ENCODE measurements at regions not wholly inside any gene's neighbourhood (a gene's known extent, or its start where the extent isn't known, plus 50 kb on each side); places are given as distances from the start of the nearest gene placed in this dataset.

DNA sequence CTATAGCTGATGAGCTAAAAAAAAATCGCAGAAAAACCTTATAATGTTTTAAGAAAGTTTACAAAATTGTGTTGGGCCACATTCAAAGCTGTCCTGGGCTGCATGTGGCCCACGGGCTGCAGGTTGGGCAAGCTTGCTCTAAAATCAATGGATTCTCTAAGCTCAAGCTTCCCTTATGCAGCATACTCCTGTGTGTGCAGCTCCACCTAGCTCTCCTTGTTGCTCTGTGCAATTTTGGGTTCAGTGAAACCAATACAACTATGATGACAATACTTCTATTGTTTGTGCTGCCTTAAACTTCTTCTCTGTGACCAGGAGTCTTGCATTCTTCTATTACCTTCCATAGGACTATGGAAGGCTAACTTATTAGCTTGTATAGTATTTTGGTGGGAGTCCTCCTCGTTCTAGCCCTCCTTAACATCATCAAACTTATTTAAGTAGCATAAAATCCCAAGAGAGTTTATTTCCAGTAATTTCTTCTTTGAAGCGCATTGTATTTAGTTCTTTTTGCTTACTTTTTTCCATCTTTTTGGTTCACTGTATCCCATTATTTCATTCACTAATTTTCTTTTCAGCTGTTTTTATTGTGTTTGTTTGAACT, 170.9 kb upstream of the SMIM30 start:
- TF ChIP-seq, protein P1, sequence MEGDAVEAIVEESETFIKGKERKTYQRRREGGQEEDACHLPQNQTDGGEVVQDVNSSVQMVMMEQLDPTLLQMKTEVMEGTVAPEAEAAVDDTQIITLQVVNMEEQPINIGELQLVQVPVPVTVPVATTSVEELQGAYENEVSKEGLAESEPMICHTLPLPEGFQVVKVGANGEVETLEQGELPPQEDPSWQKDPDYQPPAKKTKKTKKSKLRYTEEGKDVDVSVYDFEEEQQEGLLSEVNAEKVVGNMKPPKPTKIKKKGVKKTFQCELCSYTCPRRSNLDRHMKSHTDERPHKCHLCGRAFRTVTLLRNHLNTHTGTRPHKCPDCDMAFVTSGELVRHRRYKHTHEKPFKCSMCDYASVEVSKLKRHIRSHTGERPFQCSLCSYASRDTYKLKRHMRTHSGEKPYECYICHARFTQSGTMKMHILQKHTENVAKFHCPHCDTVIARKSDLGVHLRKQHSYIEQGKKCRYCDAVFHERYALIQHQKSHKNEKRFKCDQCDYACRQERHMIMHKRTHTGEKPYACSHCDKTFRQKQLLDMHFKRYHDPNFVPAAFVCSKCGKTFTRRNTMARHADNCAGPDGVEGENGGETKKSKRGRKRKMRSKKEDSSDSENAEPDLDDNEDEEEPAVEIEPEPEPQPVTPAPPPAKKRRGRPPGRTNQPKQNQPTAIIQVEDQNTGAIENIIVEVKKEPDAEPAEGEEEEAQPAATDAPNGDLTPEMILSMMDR (IDR thresholded peaks at IDR 0.05) = no peak
- Histone ChIP-seq H3K36me3 (no peaks in the 10 kb centered on the region), H3K27ac (no peak overlapping the region), H3K4me1 (no peaks in the 10 kb centered on the region), H3K9me3 (no peaks in the 10 kb centered on the region), H3K9ac (ENCODE audit: low read depth in 2 of 2, low read length in 2 of 2) (no peak overlapping the region), H3K4me3 (no peak overlapping the region), H3K27me3 (no peaks in the 10 kb centered on the region)
- intact Hi-C loops (cut with DNase I) = no loop called here
- DNase-seq = no peak

DNA sequence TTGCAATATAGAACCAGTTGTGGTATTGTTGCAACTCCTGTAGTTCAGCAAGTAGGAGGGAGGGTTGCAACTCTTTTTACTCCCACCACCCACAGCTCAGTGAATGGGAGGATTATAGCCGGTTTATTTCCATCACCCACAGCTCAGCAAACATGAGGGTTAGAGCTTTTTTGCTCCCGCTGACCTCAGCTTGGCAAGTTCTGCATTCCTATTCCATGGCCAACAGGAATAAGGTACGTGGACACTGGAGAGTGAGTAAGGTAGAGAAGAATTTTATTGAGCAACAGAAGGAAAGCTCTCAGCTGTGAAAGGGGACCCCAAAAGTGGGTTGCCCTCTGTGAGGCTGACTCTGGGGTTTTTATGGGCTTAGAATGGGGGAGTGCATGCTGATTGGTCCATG, 167.1 kb upstream of the SMIM30 start:
- no peak overlapping the region for H3K9ac ChIP-seq (ENCODE audit: low read depth in 2 of 2, low read length in 2 of 2)
- no peak overlapping the region for H3K4me3 ChIP-seq
- no peak overlapping the region for H3K27ac ChIP-seq
- H3K27me3 ChIP-seq = no peaks in the 10 kb centered on the region
- no peaks in the 10 kb centered on the region for H3K36me3 ChIP-seq
- intact Hi-C loops (cut with DNase I) = no loop called here
- TF ChIP-seq, protein P1 (IDR thresholded peaks at IDR 0.05) = no peak
- H3K4me1 ChIP-seq = no peaks in the 10 kb centered on the region
- no peak for DNase-seq
- no peaks in the 10 kb centered on the region for H3K9me3 ChIP-seq

DNA sequence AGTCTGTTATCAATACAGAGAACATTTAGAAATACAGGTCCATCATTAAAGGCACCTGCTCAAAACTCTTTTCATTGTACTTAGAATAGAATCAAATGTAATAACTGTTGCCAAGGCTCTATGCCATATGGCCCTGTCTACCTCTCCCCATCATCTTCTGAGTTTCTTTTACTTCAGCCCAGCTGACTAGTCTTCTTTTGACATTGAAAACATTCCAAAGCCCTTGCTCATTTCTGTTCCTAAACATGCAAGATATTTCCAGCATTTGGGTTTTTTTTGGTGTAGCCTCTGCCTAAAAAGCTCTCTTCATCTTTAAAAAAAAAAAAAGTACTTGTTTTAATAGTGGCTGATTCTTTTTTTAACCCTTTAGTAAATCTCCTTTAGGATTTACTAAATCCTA, 165.5 kb upstream of the SMIM30 start:
- H3K9ac ChIP-seq (ENCODE audit: low read depth in 2 of 2, low read length in 2 of 2) = no peak overlapping the region
- H3K9me3 ChIP-seq = no peaks in the 10 kb centered on the region
- H3K27ac ChIP-seq = no peak overlapping the region
- H3K4me1 ChIP-seq = no peaks in the 10 kb centered on the region
- H3K4me3 ChIP-seq = no peak overlapping the region
- H3K27me3 ChIP-seq = no peaks in the 10 kb centered on the region
- DNase-seq = no peak
- intact Hi-C loops (cut with DNase I) = no loop called here
- TF ChIP-seq, protein P1 (IDR thresholded peaks at IDR 0.05) = no peak
- H3K36me3 ChIP-seq = no peaks in the 10 kb centered on the region

DNA sequence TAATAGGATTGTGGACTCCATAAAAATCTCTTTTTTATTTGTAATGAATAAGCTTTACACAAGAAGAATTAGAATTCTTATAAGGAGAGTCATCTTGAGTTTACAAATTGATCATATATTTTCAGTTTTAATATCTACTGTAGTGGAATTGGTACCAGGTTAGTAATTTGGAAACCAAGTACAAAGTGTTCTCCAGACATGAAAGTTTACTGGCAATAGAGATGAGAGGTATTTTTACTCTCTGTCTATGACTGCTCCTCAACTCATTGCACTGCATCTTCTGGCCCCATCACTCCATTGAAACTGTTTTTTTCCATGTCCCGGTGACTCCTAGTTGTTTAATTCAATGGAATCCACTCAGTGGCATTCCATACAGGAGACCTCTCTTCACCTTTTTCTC, 164.5 kb upstream of the SMIM30 start:
- intact Hi-C loops (cut with DNase I) = no loop called here
- TF ChIP-seq, protein P1 (IDR thresholded peaks at IDR 0.05) = no peak
- no peak for DNase-seq

DNA sequence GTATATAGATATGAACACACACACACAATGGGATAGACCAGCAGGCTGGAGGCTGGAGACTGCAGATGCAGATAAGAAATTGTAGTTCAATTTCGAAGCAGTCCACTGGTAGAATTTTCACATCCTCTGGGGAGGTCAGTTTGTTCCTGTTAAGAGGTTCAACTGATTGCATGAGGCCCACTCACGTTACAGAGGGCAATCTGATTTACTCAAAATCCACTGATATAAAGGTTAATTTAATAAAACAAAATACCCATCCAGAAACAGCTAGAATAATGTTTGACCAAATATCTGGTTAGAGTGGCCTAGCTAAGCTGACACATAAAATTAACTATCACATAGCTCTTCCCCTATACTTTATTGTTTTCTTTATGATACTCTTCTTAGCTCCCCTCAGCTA, 162.9 kb upstream of the SMIM30 start:
- Histone ChIP-seq H3K27me3 (no peaks in the 10 kb centered on the region), H3K27ac (no peak overlapping the region), H3K36me3 (no peaks in the 10 kb centered on the region), H3K9ac (ENCODE audit: low read depth in 2 of 2, low read length in 2 of 2) (no peak overlapping the region), H3K9me3 (no peaks in the 10 kb centered on the region), H3K4me3 (no peak overlapping the region), H3K4me1 (no peaks in the 10 kb centered on the region)
- intact Hi-C loops (cut with DNase I) = no loop called here
- DNase-seq = no peak
- TF ChIP-seq, protein P1 (IDR thresholded peaks at IDR 0.05) = no peak

More for the DNA sequence above, 164.5 kb upstream of the SMIM30 start:
- H3K36me3 ChIP-seq = no peaks in the 10 kb centered on the region
- H3K4me3 ChIP-seq = no peak overlapping the region
- H3K4me1 ChIP-seq = no peaks in the 10 kb centered on the region
- no peaks in the 10 kb centered on the region for H3K9me3 ChIP-seq
- H3K9ac ChIP-seq (ENCODE audit: low read depth in 2 of 2, low read length in 2 of 2) = no peak overlapping the region
- no peaks in the 10 kb centered on the region for H3K27me3 ChIP-seq
- H3K27ac ChIP-seq = no peak overlapping the region
